K562 (cell line): ENCODE measurements at regions not wholly inside any gene's neighbourhood (a gene's known extent, or its start where the extent isn't known, plus 50 kb on each side); places are given as distances from the start of the nearest gene placed in this dataset.

Source experiments
- ATAC-seq: fragments of 200-7000 bp; cut with Tn5 transposase; 3 replicates; pipeline ENCODE4 v1.9.1; 2020; ENCODE audit warnings: moderate library complexity
- BruUV-seq: library from RNA; stranded (reverse); fragments of 400-500 nt; replicated peaks from 2 replicates; lab custom pipeline; 2021; lab: Mats Ljungman, UMichigan
- CTCF ChIA-PET: fragments of 300-600 bp; formaldehyde crosslinking; extraction: SDS; loops from one replicate; lab custom pipeline; 2021; ENCODE audit warnings: low intra/inter-chr PET ratio; lab: Yijun Ruan, JAX
- POLR2A ChIA-PET: fragments of 300-600, 350-650 bp; sonication (Branson Sonifier 250); formaldehyde crosslinking; extraction: SDS; loops from one replicate; lab custom pipeline; 2021; ENCODE audit warnings: antibody characterized with exemption, inconsistent platforms; lab: Yijun Ruan, JAX
- DNase-seq, 4 experiments: peaks; one replicate each; pipeline versions ENCODE4 v3.0.0 to v3.0.0-alpha.2; 2011 to 2018; ENCODE audit warnings: low spot score in 3 of 4, mixed read lengths in 3 of 4; ENCODE audit errors: extremely low read depth in 1 of 4
- FAIRE-seq: peaks from 2 replicates; lab custom pipeline; 2011; peaks lifted over from hg19 to GRCh38; lab: Jason Lieb, UNC
- H2AFZ ChIP-seq: 2 replicates; pipeline ENCODE4 v1.6.0; 2011; ENCODE audit warnings: low read depth, low read length, control low read depth, inconsistent platforms
- H3K27ac ChIP-seq: fragments of 200-600 bp; 3 replicates; pipeline ENCODE4 v1.8.0; 2011; ENCODE audit warnings: low read depth, mild to moderate bottlenecking, control low read depth, inconsistent platforms, low read length, moderate library complexity, mixed read lengths; ENCODE audit errors: extremely low read depth
- H3K27me3 ChIP-seq, 2 experiments: fragments of 300-600 bp in 1 of 2; 2 replicates in 1 of 2; 3 replicates in 1 of 2; pipeline versions ENCODE4 v1.6.0 to v1.8.0; 2011; ENCODE audit warnings: inconsistent platforms in 2 of 2, low read length in 2 of 2, mild to moderate bottlenecking in 1 of 2, mixed read lengths in 1 of 2, moderate library complexity in 1 of 2; ENCODE audit not compliant: control insufficient read depth in 2 of 2, insufficient read depth in 2 of 2
- H3K36me3 ChIP-seq: fragments of 300-600 bp; 3 replicates; pipeline ENCODE4 v1.8.0; 2011; ENCODE audit warnings: mild to moderate bottlenecking, low read length, inconsistent platforms; ENCODE audit not compliant: control insufficient read depth, insufficient read depth
- H3K4me1 ChIP-seq, 2 experiments: fragments of 200-600 bp in 1 of 2; replicated peaks in 1 of 2; 2 replicates in 1 of 2; 3 replicates in 1 of 2; pipeline versions ENCODE4 v1.5.1 to v1.8.0; 2011; ENCODE audit warnings: inconsistent platforms in 2 of 2, low read length in 2 of 2, mild to moderate bottlenecking in 1 of 2, mixed read lengths in 1 of 2, moderate library complexity in 1 of 2; ENCODE audit not compliant: control insufficient read depth in 2 of 2, insufficient read depth in 2 of 2
- H3K4me2 ChIP-seq: 2 replicates; pipeline ENCODE4 v1.6.1; 2011; ENCODE audit warnings: low read length, control low read depth, inconsistent platforms, mixed read lengths; ENCODE audit not compliant: insufficient read depth
- H3K4me3 ChIP-seq: fragments of 200-600 bp; sonication (generic), shearing (Covaris generic); 2 replicates; pipeline ENCODE4 v1.5.1; 2016; ENCODE audit warnings: control low read depth, inconsistent platforms
- H3K79me2 ChIP-seq: fragments of 200-600 bp; 3 replicates; pipeline ENCODE4 v1.8.0; 2011; ENCODE audit warnings: low read length, inconsistent platforms; ENCODE audit not compliant: control insufficient read depth, insufficient read depth
- H3K9ac ChIP-seq, 2 experiments: 2 replicates each; pipeline versions ENCODE4 v1.6.0 to v1.6.1; 2011; ENCODE audit warnings: low read depth in 2 of 2, low read length in 2 of 2, control low read depth in 1 of 2, inconsistent platforms in 1 of 2, mild to moderate bottlenecking in 1 of 2, mixed read lengths in 1 of 2; ENCODE audit not compliant: insufficient read depth in 1 of 2
- H3K9me1 ChIP-seq: one replicate; pipeline ENCODE4 v1.6.0; 2011; ENCODE audit warnings: inconsistent platforms, mild to moderate bottlenecking, low read length, moderate library complexity; ENCODE audit not compliant: control insufficient read depth, insufficient read depth
- H3K9me3 ChIP-seq: replicated peaks from 2 replicates; pipeline ENCODE4 v1.5.1; 2011; ENCODE audit warnings: low read depth, low read length, inconsistent platforms; ENCODE audit not compliant: control insufficient read depth, insufficient read depth
- H4K20me1 ChIP-seq: replicated peaks from 2 replicates; pipeline ENCODE4 v1.6.1; 2011; ENCODE audit warnings: low read length, inconsistent platforms, mixed read lengths; ENCODE audit not compliant: control insufficient read depth, insufficient read depth
- HBP1 ChIP-seq: fragments of 450-650 bp; formaldehyde crosslinking; IDR thresholded peaks from 2 replicates; pipeline ENCODE4 v1.4.0; 2022; ENCODE audit warnings: missing genetic modification characterization
- NR0B1 ChIP-seq: fragments of 450-650 bp; IDR thresholded peaks from one replicate; pipeline ENCODE4 v1.6.1; 2018; ENCODE audit warnings: mild to moderate bottlenecking, moderate library complexity; ENCODE audit not compliant: partially characterized antibody
- PCBP1 ChIP-seq: fragments of 200-400 bp; formaldehyde crosslinking; IDR thresholded peaks from 2 replicates; pipeline ENCODE4 v1.6.1; 2018; ENCODE audit warnings: mild to moderate bottlenecking, low read depth, low read length; ENCODE audit not compliant: poor library complexity, severe bottlenecking
- REST ChIP-seq, 2 experiments: fragments of 450-650 bp; formaldehyde crosslinking in 1 of 2; IDR thresholded peaks; 2 replicates each; pipeline versions ENCODE4 v1.4.0 to v1.6.1; 2014 to 2020; ENCODE audit warnings: mild to moderate bottlenecking in 2 of 2, borderline replicate concordance in 1 of 2, low read depth in 1 of 2
- ZNF140 ChIP-seq: fragments of 250-450 bp; sonication (Bioruptor Pico); IDR thresholded peaks from 2 replicates; pipeline ENCODE4 v1.8.0; 2021; ENCODE audit warnings: moderate library complexity, mild to moderate bottlenecking, inconsistent platforms
- ZNF197 ChIP-seq: fragments of 200-800 bp; sonication (Bioruptor generic); IDR thresholded peaks from 2 replicates; pipeline ENCODE4 v1.6.1; 2016; ENCODE audit warnings: low read depth, missing genetic modification characterization, missing compliant biosample characterization
- ZNF41 ChIP-seq: fragments of 250-450 bp; sonication (Bioruptor Pico); conservative IDR thresholded peaks from 2 replicates; pipeline ENCODE4 v1.4.0; 2020; ENCODE audit warnings: mild to moderate bottlenecking
- WGBS: fragments of 100-300 bp; shearing (Covaris generic); methylation state at CpG from one replicate; pipeline ENCODE4 v1.1.6; 2016; ENCODE audit warnings: low coverage, mixed read lengths; ENCODE audit not compliant: insufficient coverage; ENCODE audit errors: missing lambda C conversion rate; 5-methylcytosine and 5-hydroxymethylcytosine counted together
- in situ Hi-C: fragments of 300-500 bp; cut with MboI; formaldehyde crosslinking; loops from 4 replicates; pipeline ENCODE4 v1.15.0; 2018; ENCODE audit warnings: inconsistent platforms, mixed read lengths
- intact Hi-C: fragments of 100-400 bp; cut with micrococcal nuclease; formaldehyde crosslinking; loops from 2 replicates; pipeline ENCODE4 v1.14.2; 2022
- TF ChIP-seq, protein P1 (sequence below): sonication (generic); formaldehyde crosslinking; IDR thresholded peaks from 2 replicates; pipeline ENCODE4 v1.8.0; 2022; ENCODE audit warnings: mild to moderate bottlenecking, missing genetic modification reagents, borderline replicate concordance

- CTCF ChIA-PET = no interaction called here
- Histone ChIP-seq H3K9me1 (no peaks in the 10 kb centered on the region), H3K27me3 (peaks cover 3 to 25% of the 10 kb centered on the region in 2 experiments; a peak in 3 of 5 replicates), H3K9ac (no peak overlapping the region), H4K20me1 (no peaks in the 10 kb centered on the region), H3K36me3 (no peaks in the 10 kb centered on the region), H3K4me3 (no peak overlapping the region), H3K27ac (no peak overlapping the region), H3K79me2 (no peaks in the 10 kb centered on the region), H3K4me1 (no peaks in the 10 kb centered on the region), H3K9me3 (no peaks in the 10 kb centered on the region), H2AFZ (no peak overlapping the region), H3K4me2 (no peak overlapping the region)
- in situ Hi-C loops (no loop called here), intact Hi-C loops (no loop called here)
- DNase-seq = no peak
- POLR2A ChIA-PET = no interaction called here
- 15% methylated on average over 1 of the region's 1 CpG for WGBS
- no TSS peak for BruUV-seq
- ATAC-seq = no peak
- no peak for FAIRE-seq
- TF ChIP-seq, protein P1, sequence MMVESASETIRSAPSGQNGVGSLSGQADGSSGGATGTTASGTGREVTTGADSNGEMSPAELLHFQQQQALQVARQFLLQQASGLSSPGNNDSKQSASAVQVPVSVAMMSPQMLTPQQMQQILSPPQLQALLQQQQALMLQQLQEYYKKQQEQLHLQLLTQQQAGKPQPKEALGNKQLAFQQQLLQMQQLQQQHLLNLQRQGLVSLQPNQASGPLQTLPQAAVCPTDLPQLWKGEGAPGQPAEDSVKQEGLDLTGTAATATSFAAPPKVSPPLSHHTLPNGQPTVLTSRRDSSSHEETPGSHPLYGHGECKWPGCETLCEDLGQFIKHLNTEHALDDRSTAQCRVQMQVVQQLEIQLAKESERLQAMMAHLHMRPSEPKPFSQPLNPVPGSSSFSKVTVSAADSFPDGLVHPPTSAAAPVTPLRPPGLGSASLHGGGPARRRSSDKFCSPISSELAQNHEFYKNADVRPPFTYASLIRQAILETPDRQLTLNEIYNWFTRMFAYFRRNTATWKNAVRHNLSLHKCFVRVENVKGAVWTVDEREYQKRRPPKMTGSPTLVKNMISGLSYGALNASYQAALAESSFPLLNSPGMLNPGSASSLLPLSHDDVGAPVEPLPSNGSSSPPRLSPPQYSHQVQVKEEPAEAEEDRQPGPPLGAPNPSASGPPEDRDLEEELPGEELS (CRISPR knock-in tag) = no peak
- TF ChIP-seq PCBP1 (no peak), REST (IDR thresholded peaks at IDR 0.05; ENCODE audit: borderline replicate concordance) (peak; percentile 89), REST (CRISPR knock-in tag; IDR thresholded peaks at IDR 0.05; ENCODE audit: low read depth) (no peak), ZNF140 (CRISPR knock-in tag) (no peak), HBP1 (CRISPR knock-in tag) (no peak), ZNF197 (CRISPR knock-in tag) (no peak), ZNF41 (no peak), NR0B1 (no peak)
These were observed 84.1 kb upstream of the PRR23E start for GRCh38 chr3:127108796-127109195.
